ENCODE measurements at regions not wholly inside any gene's neighbourhood (a gene's known extent, or its start where the extent isn't known, plus 50 kb on each side); places are given as distances from the start of the nearest gene placed in this dataset.

GRCh38 chr1:98503771-98504170 lies 157.8 kb upstream of the SNX7 start:
- no peak for TF ChIP-seq CTCF (IDR thresholded peaks at IDR 0.05; ENCODE audit: low read depth, low read length, missing control alignments)
- DNase-seq (ENCODE audit: low read depth): no peak
- H3K4me3 ChIP-seq (ENCODE audit: low read depth, low read length): no peak overlapping the region
- in situ Hi-C loops (cut with HindIII; ENCODE audit: low sequenced_read_pairs): no loop called here

DNA sequence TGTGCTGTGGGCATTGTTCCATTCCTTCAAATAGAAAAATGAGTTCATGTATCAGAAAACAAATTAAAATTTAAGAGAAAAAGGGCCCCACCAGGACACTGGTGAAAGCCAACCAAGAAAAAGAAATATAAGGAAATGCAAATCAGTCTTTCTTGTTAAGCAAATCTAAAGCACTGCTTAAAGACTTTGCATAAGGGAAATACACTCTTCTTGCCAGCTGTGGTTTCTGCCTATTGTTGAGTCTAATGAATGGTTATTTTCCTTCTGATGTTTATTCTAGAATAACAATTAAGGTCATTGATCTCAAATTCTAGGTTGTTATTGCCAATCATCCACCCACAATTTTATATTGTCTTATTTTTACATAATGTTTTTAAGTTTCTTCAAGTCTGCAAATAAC lies 158.6 kb upstream of the SNX7 start:
- no peak for TF ChIP-seq CTCF (IDR thresholded peaks at IDR 0.05; ENCODE audit: low read depth, low read length, missing control alignments)
- no peak for DNase-seq (ENCODE audit: low read depth)
- H3K4me3 ChIP-seq (ENCODE audit: low read depth, low read length): no peak overlapping the region
- in situ Hi-C loops (cut with HindIII; ENCODE audit: low sequenced_read_pairs): no loop called here

DNA sequence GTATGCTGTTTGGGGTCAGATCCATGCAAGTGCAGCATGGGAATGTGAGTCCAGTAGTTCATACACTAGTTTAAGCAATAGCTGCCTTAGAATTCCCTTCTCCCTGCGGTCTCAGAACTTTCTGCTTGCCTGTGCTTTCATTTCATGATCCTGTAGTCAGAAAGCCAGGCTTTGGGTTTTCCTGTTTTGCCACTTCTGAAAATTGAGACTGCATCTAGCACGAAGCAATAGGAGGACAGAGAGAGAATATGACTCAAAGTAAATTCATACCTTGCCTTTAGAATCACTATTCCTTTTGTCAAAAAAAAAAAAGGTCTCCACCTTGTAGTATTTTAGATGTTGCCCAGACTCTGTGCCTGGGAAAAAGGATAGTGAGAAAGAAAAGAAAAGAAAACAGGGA lies 161.2 kb upstream of the SNX7 start:
- in situ Hi-C loops (cut with HindIII; ENCODE audit: low sequenced_read_pairs): no loop called here
- no peak for TF ChIP-seq CTCF (IDR thresholded peaks at IDR 0.05; ENCODE audit: low read depth, low read length, missing control alignments)
- no peak for DNase-seq (ENCODE audit: low read depth)

DNA sequence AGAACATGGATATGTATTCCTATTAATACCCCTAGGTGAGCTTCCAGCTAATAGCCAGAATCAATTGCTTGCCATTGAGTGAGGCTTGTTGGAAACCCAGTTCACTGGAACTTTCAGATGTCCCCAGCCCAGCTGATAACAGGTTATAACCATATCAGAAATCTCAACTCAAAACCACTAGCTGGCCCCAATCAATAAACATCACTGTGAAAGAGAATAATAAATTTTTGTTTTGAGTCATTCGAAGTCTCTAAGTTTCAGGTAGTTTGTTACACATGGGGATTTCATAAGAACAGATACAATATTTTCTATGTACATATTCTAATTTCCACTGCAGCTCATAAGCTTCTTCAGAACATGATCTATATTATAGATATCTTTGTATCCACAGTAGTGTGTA lies 162.9 kb upstream of the SNX7 start:
- TF ChIP-seq CTCF (IDR thresholded peaks at IDR 0.05; ENCODE audit: low read depth, low read length, missing control alignments): no peak
- in situ Hi-C loops (cut with HindIII; ENCODE audit: low sequenced_read_pairs): no loop called here
- DNase-seq (ENCODE audit: low read depth): no peak
- H3K4me3 ChIP-seq (ENCODE audit: low read depth, low read length): no peak overlapping the region

More for the DNA sequence above, 161.2 kb upstream of the SNX7 start:
- no peak overlapping the region for H3K4me3 ChIP-seq (ENCODE audit: low read depth, low read length)

GRCh38 chr1:98497497-98497896 lies 164.0 kb upstream of the SNX7 start:
- no peak for TF ChIP-seq CTCF (IDR thresholded peaks at IDR 0.05; ENCODE audit: low read depth, low read length, missing control alignments)
- in situ Hi-C loops (cut with HindIII; ENCODE audit: low sequenced_read_pairs): no loop called here
- no peak for DNase-seq (ENCODE audit: low read depth)
- no peak overlapping the region for H3K4me3 ChIP-seq (ENCODE audit: low read depth, low read length)

- no peak for TF ChIP-seq CTCF (IDR thresholded peaks at IDR 0.05; ENCODE audit: low read depth, low read length, missing control alignments)
- DNase-seq (ENCODE audit: low read depth): no peak
- in situ Hi-C loops (cut with HindIII; ENCODE audit: low sequenced_read_pairs): no loop called here
- no peak overlapping the region for H3K4me3 ChIP-seq (ENCODE audit: low read depth, low read length)
These were observed 165.1 kb upstream of the SNX7 start for GRCh38 chr1:98496256-98496995.
